ENCODE measurements at regions not wholly inside any gene's neighbourhood (a gene's known extent, or its start where the extent isn't known, plus 50 kb on each side); places are given as distances from the start of the nearest gene placed in this dataset.

DNA sequence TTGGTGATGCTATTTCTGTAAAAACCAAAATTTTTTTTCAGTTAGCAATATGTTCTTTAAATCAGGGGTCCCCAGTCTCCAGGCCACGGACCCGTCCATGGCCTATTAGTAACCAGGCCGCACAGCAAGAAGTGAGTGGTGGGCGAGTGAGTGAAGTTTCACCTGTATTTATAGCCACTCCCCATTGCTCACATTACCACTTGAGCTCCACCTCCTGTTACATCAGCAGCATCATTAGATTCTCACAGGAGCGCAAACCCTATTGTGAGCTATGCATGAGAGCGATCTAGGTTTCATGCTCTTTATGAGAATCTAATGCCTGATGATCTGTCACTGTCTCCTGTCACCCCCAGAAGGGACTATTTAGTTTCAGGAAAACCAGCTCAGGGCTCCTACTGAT lies 58.9 kb upstream of the SLC7A1 start:
- TF ChIP-seq, protein P1, sequence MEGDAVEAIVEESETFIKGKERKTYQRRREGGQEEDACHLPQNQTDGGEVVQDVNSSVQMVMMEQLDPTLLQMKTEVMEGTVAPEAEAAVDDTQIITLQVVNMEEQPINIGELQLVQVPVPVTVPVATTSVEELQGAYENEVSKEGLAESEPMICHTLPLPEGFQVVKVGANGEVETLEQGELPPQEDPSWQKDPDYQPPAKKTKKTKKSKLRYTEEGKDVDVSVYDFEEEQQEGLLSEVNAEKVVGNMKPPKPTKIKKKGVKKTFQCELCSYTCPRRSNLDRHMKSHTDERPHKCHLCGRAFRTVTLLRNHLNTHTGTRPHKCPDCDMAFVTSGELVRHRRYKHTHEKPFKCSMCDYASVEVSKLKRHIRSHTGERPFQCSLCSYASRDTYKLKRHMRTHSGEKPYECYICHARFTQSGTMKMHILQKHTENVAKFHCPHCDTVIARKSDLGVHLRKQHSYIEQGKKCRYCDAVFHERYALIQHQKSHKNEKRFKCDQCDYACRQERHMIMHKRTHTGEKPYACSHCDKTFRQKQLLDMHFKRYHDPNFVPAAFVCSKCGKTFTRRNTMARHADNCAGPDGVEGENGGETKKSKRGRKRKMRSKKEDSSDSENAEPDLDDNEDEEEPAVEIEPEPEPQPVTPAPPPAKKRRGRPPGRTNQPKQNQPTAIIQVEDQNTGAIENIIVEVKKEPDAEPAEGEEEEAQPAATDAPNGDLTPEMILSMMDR (IDR thresholded peaks at IDR 0.05), result no peak
- no peaks in the 10 kb centered on the region for H3K36me3 ChIP-seq (ENCODE audit: insufficient read depth in 1 of 2, low read depth in 1 of 2)
- no peak overlapping the region for H3K27ac ChIP-seq

GRCh38 chr13:29648760-29649159 lies 53.3 kb upstream of the SLC7A1 start:
- TF ChIP-seq, protein P1 (IDR thresholded peaks at IDR 0.05), result no peak
- no peaks in the 10 kb centered on the region for H3K4me1 ChIP-seq
- H3K4me3 ChIP-seq, result no peak overlapping the region
- no peak for DNase-seq
- no peak for ATAC-seq
- intact Hi-C loops (cut with DNase I), result no loop called here
- peaks cover 8% of the 10 kb centered on the region for H3K9me3 ChIP-seq
- WGBS, 3 donors, result 65 to 92% (median 88%) methylated on average over 2 of the region's 2 CpGs
- H3K27ac ChIP-seq, result no peak overlapping the region
- no peaks in the 10 kb centered on the region for H3K36me3 ChIP-seq (ENCODE audit: insufficient read depth in 1 of 2, low read depth in 1 of 2)
- H3K27me3 ChIP-seq (ENCODE audit: insufficient read depth in 3 of 3, low read length in 2 of 3), result peaks cover 0 to 14% (median 0%) of the 10 kb centered on the region in 3 donors

More for the DNA sequence above, 58.9 kb upstream of the SLC7A1 start:
- no peak for ATAC-seq
- intact Hi-C loops (cut with DNase I), result no loop called here
- no peaks in the 10 kb centered on the region for H3K9me3 ChIP-seq
- H3K27me3 ChIP-seq (ENCODE audit: insufficient read depth in 3 of 3, low read length in 2 of 3), result peaks cover 0 to under 1% (median 0%) of the 10 kb centered on the region in 3 donors
- H3K4me1 ChIP-seq, result no peaks in the 10 kb centered on the region
- H3K4me3 ChIP-seq, result no peak overlapping the region
- WGBS, 3 donors, result 96 to 98% (median 96%) methylated on average over 6 of the region's 6 CpGs
- DNase-seq, result no peak

Data from psoas muscle (tissue), 7 donors.